Stomach (tissue), 8 donors: ENCODE measurements at regions not wholly inside any gene's neighbourhood (a gene's known extent, or its start where the extent isn't known, plus 50 kb on each side); places are given as distances from the start of the nearest gene placed in this dataset.

Source experiments
- DNase-seq, 2 donors: peaks; one replicate each; pipeline versions ENCODE4 v3.0.0 to v3.0.0-alpha.2; 2013 to 2019
- H3K27ac ChIP-seq, 5 donors: fragments of 200-600 bp in 4 of 5; sonication (generic) in 4 of 5; one replicate each; pipeline ENCODE4 v1.5.1; 2013 to 2019; ENCODE audit warnings: mild to moderate bottlenecking in 1 of 5, moderate library complexity in 1 of 5
- H3K27me3 ChIP-seq, 3 donors: fragments of 200-600 bp; sonication (generic); one replicate each; pipeline ENCODE4 v1.5.1; 2017 to 2019; ENCODE audit warnings: mixed run types in 1 of 3
- H3K36me3 ChIP-seq, 4 donors: fragments of 200-600 bp; sonication (generic); 1 replicate in 3 of 4; 2 replicates in 1 of 4; pipeline ENCODE4 v1.5.1; 2016 to 2019
- H3K4me1 ChIP-seq, 4 donors: fragments of 200-600 bp; sonication (generic); one replicate each; pipeline ENCODE4 v1.5.1; 2016 to 2019
- H3K4me3 ChIP-seq, 4 donors: fragments of 200-600 bp; sonication (generic) in 3 of 4; one replicate each; pipeline ENCODE4 v1.5.1; 2016 to 2019; ENCODE audit warnings: mild to moderate bottlenecking in 1 of 4
- H3K9me3 ChIP-seq, 4 donors: fragments of 200-600 bp; sonication (generic); one replicate each; pipeline ENCODE4 v1.5.1; 2016 to 2019
- EP300 ChIP-seq: sonication (generic); formaldehyde crosslinking; IDR thresholded peaks from one replicate; pipeline ENCODE4 v1.6.1; 2017; ENCODE audit warnings: antibody characterized with exemption
- POLR2A ChIP-seq, 4 donors: fragments of 450-650 bp; IDR thresholded peaks; one replicate each; pipeline ENCODE4 v1.6.1; 2016; ENCODE audit warnings: antibody characterized with exemption in 4 of 4, control low read depth in 2 of 4, mild to moderate bottlenecking in 1 of 4, moderate library complexity in 1 of 4
- POLR2AphosphoS5 ChIP-seq, 3 donors: sonication (generic); formaldehyde crosslinking; IDR thresholded peaks; one replicate each; pipeline ENCODE4 v1.6.1; 2016; ENCODE audit warnings: antibody characterized with exemption in 3 of 3
- WGBS, 5 donors: extraction: QIAGEN DNeasy Blood & Tissue Kit in 3 of 5; methylation state at CpG; one replicate each; pipeline versions ENCODE4 v1.1.5 to v1.1.7; 2013 to 2018; 5-methylcytosine and 5-hydroxymethylcytosine counted together
- intact Hi-C: fragments of 100-400 bp; cut with DNase I; formaldehyde crosslinking; loops from one replicate; pipeline ENCODE4 v1.15.1; 2023; ENCODE audit warnings: low total_unique reads
- TF ChIP-seq, protein P1 (sequence below), 7 experiments: fragments of 450-650 bp in 4 of 7; fragments of 200-600 bp in 3 of 7; sonication (generic) in 3 of 7; IDR thresholded peaks; one replicate each; pipeline ENCODE4 v1.5.1; 2016 to 2019; ENCODE audit warnings: antibody characterized with exemption in 7 of 7, control low read depth in 2 of 7, mild to moderate bottlenecking in 1 of 7
- donor health status: healthy with polysubstance abuse.
- donor health status: Bipolar disorder and iron deficiency.
- donor health status: healthy.

DNA sequence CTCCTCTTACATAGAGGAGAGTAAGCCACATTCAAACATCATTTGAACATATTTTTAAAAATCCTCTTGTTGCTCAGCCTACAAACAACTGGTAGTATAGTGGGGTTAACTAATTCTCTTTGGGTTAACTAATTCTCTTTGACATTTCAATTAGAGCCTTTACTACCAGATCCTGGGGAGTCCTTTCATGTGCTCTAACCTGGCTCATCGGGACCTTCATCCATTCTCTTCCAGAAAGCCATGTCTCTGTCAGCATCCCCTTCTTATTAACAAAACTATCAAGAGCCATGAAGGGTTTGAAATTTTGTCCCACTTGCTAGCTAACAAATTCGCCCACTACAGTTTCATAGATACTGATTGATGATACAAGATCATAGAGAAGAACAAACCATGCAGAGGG is 349.8 kb upstream of the PABPC4L start:
- Histone ChIP-seq H3K27me3 (no peaks in the 10 kb centered on the region), H3K4me3 (no peak overlapping the region), H3K9me3 (peaks cover 0 to 33% (median 12%) of the 10 kb centered on the region in 4 donors), H3K27ac (no peak overlapping the region), H3K4me1 (no peaks in the 10 kb centered on the region), H3K36me3 (no peaks in the 10 kb centered on the region)
- WGBS, 5 donors: 75 to 85% (median 83%) methylated on average over 2 of the region's 2 CpGs
- DNase-seq: no peak
- intact Hi-C loops: no loop called here
- no peak for TF ChIP-seq POLR2A (IDR thresholded peaks at IDR 0.05)
- TF ChIP-seq EP300: no peak
- TF ChIP-seq POLR2AphosphoS5 (IDR thresholded peaks at IDR 0.05): no peak
- TF ChIP-seq, protein P1, sequence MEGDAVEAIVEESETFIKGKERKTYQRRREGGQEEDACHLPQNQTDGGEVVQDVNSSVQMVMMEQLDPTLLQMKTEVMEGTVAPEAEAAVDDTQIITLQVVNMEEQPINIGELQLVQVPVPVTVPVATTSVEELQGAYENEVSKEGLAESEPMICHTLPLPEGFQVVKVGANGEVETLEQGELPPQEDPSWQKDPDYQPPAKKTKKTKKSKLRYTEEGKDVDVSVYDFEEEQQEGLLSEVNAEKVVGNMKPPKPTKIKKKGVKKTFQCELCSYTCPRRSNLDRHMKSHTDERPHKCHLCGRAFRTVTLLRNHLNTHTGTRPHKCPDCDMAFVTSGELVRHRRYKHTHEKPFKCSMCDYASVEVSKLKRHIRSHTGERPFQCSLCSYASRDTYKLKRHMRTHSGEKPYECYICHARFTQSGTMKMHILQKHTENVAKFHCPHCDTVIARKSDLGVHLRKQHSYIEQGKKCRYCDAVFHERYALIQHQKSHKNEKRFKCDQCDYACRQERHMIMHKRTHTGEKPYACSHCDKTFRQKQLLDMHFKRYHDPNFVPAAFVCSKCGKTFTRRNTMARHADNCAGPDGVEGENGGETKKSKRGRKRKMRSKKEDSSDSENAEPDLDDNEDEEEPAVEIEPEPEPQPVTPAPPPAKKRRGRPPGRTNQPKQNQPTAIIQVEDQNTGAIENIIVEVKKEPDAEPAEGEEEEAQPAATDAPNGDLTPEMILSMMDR (IDR thresholded peaks at IDR 0.05): no peak

DNA sequence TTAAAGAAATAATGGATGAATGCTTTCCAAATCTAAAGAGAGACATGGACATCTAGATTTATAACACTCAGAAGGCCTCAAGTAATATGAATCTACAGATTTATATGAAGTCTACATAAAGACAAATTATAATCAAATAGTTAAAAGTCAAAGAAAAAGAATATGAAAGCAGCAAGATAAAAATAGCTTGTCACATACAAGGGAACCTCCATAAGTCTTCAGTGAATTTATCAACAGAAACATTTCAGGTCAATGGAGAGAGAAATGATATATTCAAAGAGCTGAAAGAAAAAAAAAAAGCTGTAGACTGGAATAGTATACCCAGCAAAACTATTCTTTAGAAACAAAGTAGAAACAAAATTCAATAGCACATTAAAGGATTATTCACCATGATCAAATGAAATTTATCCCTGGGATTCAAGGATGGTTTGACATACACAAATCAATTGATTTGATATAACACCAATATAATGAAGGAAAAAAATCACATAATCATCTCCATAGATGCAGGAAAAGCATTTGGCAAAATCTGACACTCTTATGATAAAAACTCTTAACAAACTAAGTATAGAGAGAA is 346.6 kb upstream of the PABPC4L start:
- Histone ChIP-seq H3K4me1 (no peaks in the 10 kb centered on the region), H3K27ac (no peak overlapping the region), H3K27me3 (no peaks in the 10 kb centered on the region), H3K9me3 (peaks cover 0 to 37% (median 13%) of the 10 kb centered on the region in 4 donors), H3K36me3 (no peaks in the 10 kb centered on the region), H3K4me3 (no peak overlapping the region)
- TF ChIP-seq, protein P1 (IDR thresholded peaks at IDR 0.05): no peak
- TF ChIP-seq POLR2AphosphoS5 (IDR thresholded peaks at IDR 0.05) (no peak), EP300 (no peak), POLR2A (IDR thresholded peaks at IDR 0.05) (no peak)
- no peak for DNase-seq
- intact Hi-C loops: no loop called here

GRCh38 chr4:134546279-134546678 is 344.7 kb upstream of the PABPC4L start:
- Histone ChIP-seq H3K4me1 (no peaks in the 10 kb centered on the region), H3K27ac (no peak overlapping the region), H3K27me3 (no peaks in the 10 kb centered on the region), H3K9me3 (peaks cover 0 to 37% (median 13%) of the 10 kb centered on the region in 4 donors), H3K36me3 (no peaks in the 10 kb centered on the region), H3K4me3 (no peak overlapping the region)
- WGBS, 5 donors: 88 to 97% (median 95%) methylated on average over 15 of the region's 15 CpGs
- no peak for DNase-seq
- intact Hi-C loops: no loop called here
- TF ChIP-seq POLR2A (IDR thresholded peaks at IDR 0.05): no peak
- no peak for TF ChIP-seq EP300
- TF ChIP-seq, protein P1 (IDR thresholded peaks at IDR 0.05): no peak
- TF ChIP-seq POLR2AphosphoS5 (IDR thresholded peaks at IDR 0.05): no peak

GRCh38 chr4:134544303-134544770 is 342.7 kb upstream of the PABPC4L start:
- no peak overlapping the region for H3K4me3 ChIP-seq
- peaks cover 0 to 32% (median 13%) of the 10 kb centered on the region in 4 donors for H3K9me3 ChIP-seq
- no peaks in the 10 kb centered on the region for H3K4me1 ChIP-seq
- no peaks in the 10 kb centered on the region for H3K27me3 ChIP-seq
- TF ChIP-seq POLR2AphosphoS5 (IDR thresholded peaks at IDR 0.05): peak in 1 of 3 donors; percentile 55
- no peak for TF ChIP-seq EP300
- no peak for TF ChIP-seq POLR2A (IDR thresholded peaks at IDR 0.05)
- TF ChIP-seq, protein P1 (IDR thresholded peaks at IDR 0.05): no peak
- peak in 1 of 2 donors; percentile 57 for DNase-seq
- no peaks in the 10 kb centered on the region for H3K36me3 ChIP-seq
- 36 to 43% (median 40%) methylated on average over 2 of the region's 2 CpGs for WGBS, 5 donors
- intact Hi-C loops: no loop called here
- H3K27ac ChIP-seq: no peak overlapping the region
